WI38 (cell line): ENCODE measurements at regions not wholly inside any gene's neighbourhood (a gene's known extent, or its start where the extent isn't known, plus 50 kb on each side); places are given as distances from the start of the nearest gene placed in this dataset.
"Not testable (repeated sequence)": the region's sequence is repeated elsewhere in the genome, so short reads cannot be mapped to it uniquely, and the experiment has no call there.

ENCODE experiments used
- H3K4me3 ChIP-seq: 2 replicates; pipeline ENCODE4 v1.5.1; 2011; ENCODE audit warnings: low read depth, mild to moderate bottlenecking, control low read depth, low read length
- TF ChIP-seq, protein P1 (sequence below): IDR thresholded peaks from 2 replicates; pipeline ENCODE4 v1.5.1; 2012; ENCODE audit warnings: low read depth, mild to moderate bottlenecking, control low read depth, low read length

DNA sequence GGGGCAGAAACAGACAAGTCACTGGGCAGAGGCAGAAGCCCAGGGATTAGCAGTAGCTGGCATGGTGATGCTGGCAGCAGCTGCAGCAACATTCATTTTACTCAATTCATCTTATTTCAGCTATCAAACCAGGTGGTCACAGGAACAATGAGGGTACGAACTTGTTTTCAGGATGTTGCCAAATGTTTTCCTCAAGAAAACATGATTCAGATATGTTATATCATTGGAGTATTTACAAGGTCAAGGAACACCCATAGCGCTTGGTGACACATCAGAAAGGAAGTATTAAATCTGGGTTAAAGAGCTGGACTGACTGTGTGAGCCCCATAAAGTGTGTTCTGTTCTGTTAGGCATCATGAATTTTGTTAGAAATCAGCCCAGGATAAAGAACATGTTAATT lies 456.9 kb upstream of the ID4 start:
- TF ChIP-seq, protein P1, sequence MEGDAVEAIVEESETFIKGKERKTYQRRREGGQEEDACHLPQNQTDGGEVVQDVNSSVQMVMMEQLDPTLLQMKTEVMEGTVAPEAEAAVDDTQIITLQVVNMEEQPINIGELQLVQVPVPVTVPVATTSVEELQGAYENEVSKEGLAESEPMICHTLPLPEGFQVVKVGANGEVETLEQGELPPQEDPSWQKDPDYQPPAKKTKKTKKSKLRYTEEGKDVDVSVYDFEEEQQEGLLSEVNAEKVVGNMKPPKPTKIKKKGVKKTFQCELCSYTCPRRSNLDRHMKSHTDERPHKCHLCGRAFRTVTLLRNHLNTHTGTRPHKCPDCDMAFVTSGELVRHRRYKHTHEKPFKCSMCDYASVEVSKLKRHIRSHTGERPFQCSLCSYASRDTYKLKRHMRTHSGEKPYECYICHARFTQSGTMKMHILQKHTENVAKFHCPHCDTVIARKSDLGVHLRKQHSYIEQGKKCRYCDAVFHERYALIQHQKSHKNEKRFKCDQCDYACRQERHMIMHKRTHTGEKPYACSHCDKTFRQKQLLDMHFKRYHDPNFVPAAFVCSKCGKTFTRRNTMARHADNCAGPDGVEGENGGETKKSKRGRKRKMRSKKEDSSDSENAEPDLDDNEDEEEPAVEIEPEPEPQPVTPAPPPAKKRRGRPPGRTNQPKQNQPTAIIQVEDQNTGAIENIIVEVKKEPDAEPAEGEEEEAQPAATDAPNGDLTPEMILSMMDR: no peak

DNA sequence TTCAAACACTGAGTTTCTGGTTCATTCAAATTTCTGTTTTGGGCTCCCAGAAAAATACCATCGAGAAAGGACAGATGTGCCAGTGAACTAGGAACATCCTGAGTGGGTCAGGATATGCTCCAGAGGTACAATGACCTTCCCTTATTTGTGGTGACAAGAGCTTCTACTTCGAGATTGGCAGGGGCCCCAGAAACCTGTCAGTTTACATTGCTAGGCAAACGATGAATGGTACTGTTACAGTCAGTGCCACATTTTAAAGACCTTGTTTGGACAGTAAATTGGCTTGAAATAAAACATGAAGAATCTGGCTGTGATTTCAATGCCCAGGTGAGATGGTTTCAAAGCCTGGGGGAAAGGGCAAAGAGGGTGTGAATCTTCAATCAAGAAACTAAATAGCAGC lies 454.5 kb upstream of the ID4 start:
- H3K4me3 ChIP-seq: no peak overlapping the region
- TF ChIP-seq, protein P1: no peak

More for the DNA sequence above, 456.9 kb upstream of the ID4 start:
- H3K4me3 ChIP-seq: no peak overlapping the region

DNA sequence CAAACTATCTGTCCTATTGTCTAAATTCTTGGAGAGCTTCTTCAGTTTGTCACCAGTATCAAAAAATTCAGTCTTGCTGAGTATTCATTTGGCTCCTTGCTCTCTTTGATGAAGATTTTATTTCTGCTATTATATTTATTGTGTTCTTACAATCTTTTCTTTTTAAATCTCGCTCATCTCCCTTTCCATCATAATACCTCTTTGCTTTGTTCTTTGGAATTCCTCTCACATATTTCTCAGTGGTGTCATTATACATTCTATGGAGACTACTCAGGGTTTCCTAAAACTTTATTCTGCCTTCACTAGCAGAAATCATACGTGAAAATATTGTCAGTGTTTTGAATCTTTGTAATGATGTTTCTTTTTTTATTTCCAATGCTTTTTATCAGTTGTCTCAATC lies 445.2 kb upstream of the ID4 start:
- TF ChIP-seq, protein P1: no peak
- no peak overlapping the region for H3K4me3 ChIP-seq

DNA sequence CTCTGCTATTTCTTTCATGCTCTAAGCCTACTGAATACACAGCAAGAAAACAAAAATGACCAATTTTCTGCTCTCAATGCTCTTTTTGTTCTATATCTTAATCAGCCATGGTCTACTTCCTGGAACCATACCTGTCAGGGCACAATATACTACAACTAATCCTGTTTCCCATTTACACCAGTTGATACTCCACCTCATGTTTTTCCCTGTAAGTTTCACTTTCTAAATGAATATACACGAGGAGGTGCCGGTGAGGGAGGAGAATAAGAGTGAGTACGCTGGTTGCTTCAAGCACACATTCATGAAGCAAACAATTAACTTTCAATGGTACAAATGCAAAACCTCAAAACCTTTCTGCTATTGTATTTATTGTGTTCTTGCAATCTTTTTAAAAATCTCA lies 443.1 kb upstream of the ID4 start:
- no peak overlapping the region for H3K4me3 ChIP-seq
- TF ChIP-seq, protein P1: no peak

DNA sequence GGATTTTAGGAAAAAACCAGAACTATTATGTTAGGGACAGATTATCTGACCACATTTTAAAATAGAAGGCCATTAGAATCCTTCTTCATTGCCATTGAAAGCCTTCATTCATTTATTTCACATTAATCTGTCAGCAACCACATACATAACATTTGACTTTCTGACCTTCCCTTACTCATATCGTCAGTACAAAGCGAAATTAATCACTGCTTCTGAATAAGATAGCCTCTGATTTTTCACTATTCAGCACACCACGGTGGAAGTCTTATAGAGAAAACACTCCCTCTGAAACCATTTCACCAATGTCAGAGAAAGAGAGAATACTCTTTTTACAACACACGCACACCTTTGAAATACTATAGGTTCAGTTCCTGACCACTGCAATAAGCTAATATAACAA lies 442.5 kb upstream of the ID4 start:
- no peak overlapping the region for H3K4me3 ChIP-seq
- TF ChIP-seq, protein P1: no peak

DNA sequence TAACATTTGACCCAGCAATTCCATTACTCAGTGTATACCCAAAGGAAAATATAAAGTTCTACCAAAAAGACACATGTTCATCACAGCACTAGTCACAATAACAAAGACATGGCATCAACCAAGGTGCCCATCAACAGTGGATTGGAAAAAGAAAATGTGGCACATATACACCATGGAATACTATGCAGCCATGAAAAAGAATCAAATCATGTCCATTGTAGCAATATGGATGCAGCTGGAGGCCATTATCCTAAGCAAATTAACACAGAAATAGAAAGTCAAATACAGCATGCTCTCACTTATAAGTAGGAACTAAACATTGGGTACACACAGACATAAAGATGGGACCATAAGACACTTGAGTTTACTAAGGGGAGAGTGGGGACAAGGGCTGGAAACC lies 441.9 kb upstream of the ID4 start:
- no peak overlapping the region for H3K4me3 ChIP-seq
- TF ChIP-seq, protein P1: no peak

DNA sequence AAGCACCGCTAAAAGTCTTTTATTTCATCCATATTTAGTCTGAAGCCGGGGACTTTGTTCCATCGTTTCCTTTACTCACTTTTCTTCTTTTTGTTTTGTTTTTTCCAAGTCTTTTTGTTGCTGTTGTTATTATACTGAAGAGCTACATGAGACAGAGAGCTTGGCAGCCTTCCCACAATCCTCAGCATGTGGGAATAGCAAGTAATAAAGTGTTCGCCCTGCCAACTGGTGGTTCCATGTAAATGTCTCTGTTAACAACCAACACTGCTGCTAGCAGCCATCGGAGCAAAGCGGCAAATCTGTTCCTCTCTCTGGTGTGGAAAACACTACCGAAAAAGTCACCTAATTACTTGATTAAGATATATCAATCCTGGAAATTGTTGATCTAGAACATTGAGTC lies 437.8 kb upstream of the ID4 start:
- H3K4me3 ChIP-seq: no peak overlapping the region
- TF ChIP-seq, protein P1: no peak

DNA sequence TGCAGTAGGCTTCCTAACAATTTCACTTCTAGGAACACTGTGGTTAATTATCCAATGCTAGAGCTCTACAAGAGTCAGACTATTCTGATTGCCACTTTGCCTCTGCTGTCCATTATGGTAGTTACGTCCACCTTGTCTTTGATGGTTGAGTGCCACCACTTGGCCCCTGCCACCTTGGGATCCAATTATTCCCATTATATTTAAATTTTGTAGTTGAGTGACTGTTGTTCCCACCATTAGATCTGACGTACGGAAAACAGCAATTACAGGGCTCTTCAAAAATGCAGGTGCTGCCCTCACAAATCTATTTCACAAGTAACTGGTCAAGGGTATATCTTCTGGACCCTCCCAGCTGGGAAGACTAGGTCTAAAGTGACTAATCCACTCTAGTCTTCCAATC lies 432.3 kb upstream of the ID4 start:
- H3K4me3 ChIP-seq: not testable (repeated sequence)
